HG03064 (cell line): ENCODE measurements at regions not wholly inside any gene's neighbourhood (a gene's known extent, or its start where the extent isn't known, plus 50 kb on each side); places are given as distances from the start of the nearest gene placed in this dataset.
"Not testable (repeated sequence)": the region's sequence is repeated elsewhere in the genome, so short reads cannot be mapped to it uniquely, and the experiment has no call there.

ENCODE experiments used
- ATAC-seq: cut with Tn5 transposase; IDR thresholded peaks from one replicate; pipeline ENCODE4 v1.9.1; 2021; ENCODE audit warnings: low read depth; ENCODE audit not compliant: unreplicated experiment

GRCh38 chr3:177449360-177450006, 252.2 kb upstream of the TBL1XR1 start:
- peak; percentile 95 for ATAC-seq

GRCh38 chr3:177451301-177451750, 254.0 kb upstream of the TBL1XR1 start:
- ATAC-seq = no peak

- no peak for ATAC-seq
These were observed 254.9 kb upstream of the TBL1XR1 start for GRCh38 chr3:177451864-177452830.

GRCh38 chr3:177452831-177453450, 255.7 kb upstream of the TBL1XR1 start:
- ATAC-seq = no peak

- no peak for ATAC-seq
These were observed 256.2 kb upstream of the TBL1XR1 start for GRCh38 chr3:177453451-177453844.

GRCh38 chr3:177457204-177457603, 259.9 kb upstream of the TBL1XR1 start:
- ATAC-seq = not testable (repeated sequence)

- ATAC-seq = no peak
These were observed 262.1 kb upstream of the TBL1XR1 start for GRCh38 chr3:177459401-177459800.

GRCh38 chr3:177460047-177460446, 262.8 kb upstream of the TBL1XR1 start:
- no peak for ATAC-seq

GRCh38 chr3:177461765-177462164, 264.5 kb upstream of the TBL1XR1 start:
- ATAC-seq = no peak

- not testable (repeated sequence) for ATAC-seq
These were observed 266.1 kb upstream of the TBL1XR1 start for GRCh38 chr3:177463341-177463740.

GRCh38 chr3:177463863-177464262, 266.6 kb upstream of the TBL1XR1 start:
- ATAC-seq = no peak

- no peak for ATAC-seq
These were observed 267.3 kb upstream of the TBL1XR1 start for GRCh38 chr3:177464392-177465256.

GRCh38 chr3:177465257-177465642, 268.0 kb upstream of the TBL1XR1 start:
- ATAC-seq = no peak

GRCh38 chr3:177466074-177466473, 268.8 kb upstream of the TBL1XR1 start:
- ATAC-seq = no peak

GRCh38 chr3:177466622-177467021, 269.3 kb upstream of the TBL1XR1 start:
- not testable (repeated sequence) for ATAC-seq

GRCh38 chr3:177467247-177467985, 270.1 kb upstream of the TBL1XR1 start:
- no peak for ATAC-seq

- ATAC-seq = no peak
These were observed 271.0 kb upstream of the TBL1XR1 start for GRCh38 chr3:177468331-177468730.

GRCh38 chr3:177468816-177469215, 271.5 kb upstream of the TBL1XR1 start:
- ATAC-seq = no peak

GRCh38 chr3:177469216-177469615, 271.9 kb upstream of the TBL1XR1 start:
- ATAC-seq = no peak
